Type B pancreatic cell (in vitro differentiated cells): ENCODE measurements at regions not wholly inside any gene's neighbourhood (a gene's known extent, or its start where the extent isn't known, plus 50 kb on each side); places are given as distances from the start of the nearest gene placed in this dataset.

ENCODE experiments used
- DNase-seq: peaks from one replicate; pipeline ENCODE4 v3.0.0; 2021; ENCODE audit warnings: mixed read lengths; ENCODE audit not compliant: unreplicated experiment; ENCODE audit errors: extremely low spot score
- H3K27ac Mint-ChIP-seq: 2 replicates; pipeline ENCODE4 v1.8.0; 2021; ENCODE audit warnings: mild to moderate bottlenecking, mixed read lengths
- H3K27me3 Mint-ChIP-seq: 2 replicates; pipeline ENCODE4 v1.8.0; 2021; ENCODE audit warnings: mixed read lengths
- H3K36me3 Mint-ChIP-seq: 2 replicates; pipeline ENCODE4 v1.8.0; 2021; ENCODE audit warnings: mixed read lengths
- H3K4me1 Mint-ChIP-seq: one replicate; pipeline ENCODE4 v1.8.0; 2021; ENCODE audit warnings: mixed read lengths; ENCODE audit not compliant: unreplicated experiment
- H3K4me3 Mint-ChIP-seq: 2 replicates; pipeline ENCODE4 v1.8.0; 2021; ENCODE audit warnings: mild to moderate bottlenecking, mixed read lengths
- H3K9me3 Mint-ChIP-seq: 2 replicates; pipeline ENCODE4 v1.8.0; 2021; ENCODE audit warnings: mixed read lengths
- CTCF ChIP-seq: fragments of 200-600 bp; sonication (generic); conservative IDR thresholded peaks from 2 replicates; pipeline ENCODE4 v1.5.0; 2021; ENCODE audit warnings: antibody characterized with exemption, mild to moderate bottlenecking

GRCh38 chr4:101439926-101440325 is 92.6 kb upstream of the PPP3CA start:
- Mint-ChIP-seq H3K36me3 (no peaks in the 10 kb centered on the region), H3K27ac (no peak overlapping the region), H3K4me1 (no peaks in the 10 kb centered on the region), H3K9me3 (no peaks in the 10 kb centered on the region), H3K4me3 (no peak overlapping the region), H3K27me3 (no peaks in the 10 kb centered on the region)
- TF ChIP-seq CTCF: no peak
- no peak for DNase-seq

GRCh38 chr4:101421386-101421785 is 74.1 kb upstream of the PPP3CA start:
- no peak overlapping the region for H3K27ac Mint-ChIP-seq
- H3K4me3 Mint-ChIP-seq: no peak overlapping the region
- no peaks in the 10 kb centered on the region for H3K27me3 Mint-ChIP-seq
- H3K9me3 Mint-ChIP-seq: no peaks in the 10 kb centered on the region
- peaks cover 6% of the 10 kb centered on the region for H3K4me1 Mint-ChIP-seq
- TF ChIP-seq CTCF: no peak
- DNase-seq: no peak
- no peaks in the 10 kb centered on the region for H3K36me3 Mint-ChIP-seq

GRCh38 chr4:101420661-101421060 is 73.3 kb upstream of the PPP3CA start:
- Mint-ChIP-seq H3K27me3 (no peaks in the 10 kb centered on the region), H3K27ac (no peak overlapping the region), H3K4me3 (no peak overlapping the region), H3K4me1 (peaks cover 6% of the 10 kb centered on the region), H3K9me3 (no peaks in the 10 kb centered on the region), H3K36me3 (no peaks in the 10 kb centered on the region)
- DNase-seq: no peak
- TF ChIP-seq CTCF: no peak

- H3K36me3 Mint-ChIP-seq: no peaks in the 10 kb centered on the region
- no peak overlapping the region for H3K4me3 Mint-ChIP-seq
- DNase-seq: no peak
- no peaks in the 10 kb centered on the region for H3K27me3 Mint-ChIP-seq
- H3K27ac Mint-ChIP-seq: no peak overlapping the region
- no peaks in the 10 kb centered on the region for H3K9me3 Mint-ChIP-seq
- TF ChIP-seq CTCF: no peak
- H3K4me1 Mint-ChIP-seq: peaks cover 6% of the 10 kb centered on the region
These were observed 72.2 kb upstream of the PPP3CA start for GRCh38 chr4:101419336-101420135.

GRCh38 chr4:101418466-101418865 is 71.1 kb upstream of the PPP3CA start:
- no peak overlapping the region for H3K27ac Mint-ChIP-seq
- H3K27me3 Mint-ChIP-seq: no peaks in the 10 kb centered on the region
- no peak for TF ChIP-seq CTCF
- H3K4me1 Mint-ChIP-seq: peaks cover 6% of the 10 kb centered on the region
- no peak overlapping the region for H3K4me3 Mint-ChIP-seq
- no peaks in the 10 kb centered on the region for H3K9me3 Mint-ChIP-seq
- no peaks in the 10 kb centered on the region for H3K36me3 Mint-ChIP-seq
- no peak for DNase-seq

GRCh38 chr4:101418055-101418454 is 70.7 kb upstream of the PPP3CA start:
- TF ChIP-seq CTCF: no peak
- Mint-ChIP-seq H3K36me3 (no peaks in the 10 kb centered on the region), H3K9me3 (no peaks in the 10 kb centered on the region), H3K27me3 (no peaks in the 10 kb centered on the region), H3K4me1 (peaks cover 6% of the 10 kb centered on the region), H3K27ac (no peak overlapping the region), H3K4me3 (no peak overlapping the region)
- no peak for DNase-seq
